Nephron (organoid): ENCODE measurements at regions not wholly inside any gene's neighbourhood (a gene's known extent, or its start where the extent isn't known, plus 50 kb on each side); places are given as distances from the start of the nearest gene placed in this dataset.
"Not testable (repeated sequence)": the region's sequence is repeated elsewhere in the genome, so short reads cannot be mapped to it uniquely, and the experiment has no call there.

Source experiments
- H3K27ac Mint-ChIP-seq, 3 experiments: 2 replicates each; pipeline ENCODE4 v1.8.0; 2020; ENCODE audit warnings: mixed read lengths in 3 of 3, mild to moderate bottlenecking in 2 of 3, moderate library complexity in 1 of 3
- H3K27me3 Mint-ChIP-seq: 2 replicates; pipeline ENCODE4 v1.8.0; 2021; ENCODE audit warnings: low read depth, mild to moderate bottlenecking, moderate library complexity, mixed read lengths
- H3K36me3 Mint-ChIP-seq: 2 replicates; pipeline ENCODE4 v1.8.0; 2020; ENCODE audit warnings: low read depth, mixed read lengths
- H3K4me1 Mint-ChIP-seq: 2 replicates; pipeline ENCODE4 v1.8.0; 2020; ENCODE audit warnings: mixed read lengths
- H3K4me3 Mint-ChIP-seq, 3 experiments: 2 replicates each; pipeline ENCODE4 v1.8.0; 2020; ENCODE audit warnings: mild to moderate bottlenecking in 3 of 3, mixed read lengths in 3 of 3, moderate library complexity in 2 of 3
- H3K9me3 Mint-ChIP-seq: 2 replicates; pipeline ENCODE4 v1.8.0; 2020; ENCODE audit warnings: mixed read lengths
- TF ChIP-seq, protein P1 (sequence below), 3 experiments: fragments of 200-600 bp; sonication (generic); IDR thresholded peaks; one replicate each; pipeline ENCODE4 v1.5.0; 2021; ENCODE audit warnings: antibody characterized with exemption in 3 of 3; ENCODE audit not compliant: unreplicated experiment in 3 of 3

DNA sequence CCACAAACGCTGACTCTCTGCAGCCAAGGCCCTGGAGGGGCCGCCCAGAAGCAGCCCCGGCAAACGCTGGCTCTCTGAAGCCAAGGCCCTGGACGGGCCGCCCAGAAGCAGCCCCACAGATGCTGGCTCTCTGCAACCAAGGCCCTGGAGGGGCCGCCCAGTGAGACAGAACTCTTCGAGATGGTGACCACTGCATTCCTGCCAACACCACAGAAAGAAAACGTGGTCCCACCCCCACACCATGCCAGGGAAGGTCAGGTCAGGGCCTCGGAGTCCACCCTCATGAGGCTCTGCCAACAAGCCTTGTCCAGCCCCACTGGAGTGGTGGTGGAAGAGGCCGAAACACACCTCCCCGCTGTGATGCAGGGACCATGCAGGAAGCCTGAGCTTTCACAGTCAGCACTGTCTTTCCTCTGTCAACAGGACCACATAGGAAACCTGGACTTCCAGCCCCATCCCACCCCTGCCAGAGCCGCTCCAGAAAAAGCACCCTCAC, 97.5 kb downstream of the DLL1 start:
- TF ChIP-seq, protein P1, sequence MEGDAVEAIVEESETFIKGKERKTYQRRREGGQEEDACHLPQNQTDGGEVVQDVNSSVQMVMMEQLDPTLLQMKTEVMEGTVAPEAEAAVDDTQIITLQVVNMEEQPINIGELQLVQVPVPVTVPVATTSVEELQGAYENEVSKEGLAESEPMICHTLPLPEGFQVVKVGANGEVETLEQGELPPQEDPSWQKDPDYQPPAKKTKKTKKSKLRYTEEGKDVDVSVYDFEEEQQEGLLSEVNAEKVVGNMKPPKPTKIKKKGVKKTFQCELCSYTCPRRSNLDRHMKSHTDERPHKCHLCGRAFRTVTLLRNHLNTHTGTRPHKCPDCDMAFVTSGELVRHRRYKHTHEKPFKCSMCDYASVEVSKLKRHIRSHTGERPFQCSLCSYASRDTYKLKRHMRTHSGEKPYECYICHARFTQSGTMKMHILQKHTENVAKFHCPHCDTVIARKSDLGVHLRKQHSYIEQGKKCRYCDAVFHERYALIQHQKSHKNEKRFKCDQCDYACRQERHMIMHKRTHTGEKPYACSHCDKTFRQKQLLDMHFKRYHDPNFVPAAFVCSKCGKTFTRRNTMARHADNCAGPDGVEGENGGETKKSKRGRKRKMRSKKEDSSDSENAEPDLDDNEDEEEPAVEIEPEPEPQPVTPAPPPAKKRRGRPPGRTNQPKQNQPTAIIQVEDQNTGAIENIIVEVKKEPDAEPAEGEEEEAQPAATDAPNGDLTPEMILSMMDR (IDR thresholded peaks at IDR 0.05; ENCODE audit: unreplicated experiment in 3 of 3): no peak
- peaks cover 15% of the 10 kb centered on the region for H3K27me3 Mint-ChIP-seq
- peaks cover 21% of the 10 kb centered on the region for H3K36me3 Mint-ChIP-seq
- peaks cover 4% of the 10 kb centered on the region for H3K4me1 Mint-ChIP-seq
- no peak overlapping the region for H3K27ac Mint-ChIP-seq
- H3K9me3 Mint-ChIP-seq: peaks cover 41% of the 10 kb centered on the region
- no peak overlapping the region for H3K4me3 Mint-ChIP-seq

DNA sequence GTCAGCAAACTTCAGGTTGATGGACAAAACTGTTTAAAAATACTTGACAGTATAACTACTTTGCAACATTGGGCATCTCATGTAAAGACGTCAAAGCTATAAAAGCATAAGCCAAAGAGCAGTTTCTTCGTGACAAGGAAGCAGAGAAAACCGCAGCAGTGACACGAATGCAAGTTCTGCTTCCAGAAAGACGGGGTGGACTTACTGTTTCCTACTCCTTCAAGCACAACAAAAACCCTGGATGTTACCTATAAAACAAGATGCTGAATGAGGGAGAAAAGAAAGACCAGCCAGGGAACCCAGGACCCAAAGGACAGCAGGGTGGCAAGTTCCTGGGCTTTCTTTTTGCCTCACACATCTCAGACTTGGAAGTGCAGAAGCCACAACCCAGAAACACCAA, 98.0 kb downstream of the DLL1 start:
- Mint-ChIP-seq H3K27ac (no peak overlapping the region), H3K9me3 (peaks cover 41% of the 10 kb centered on the region), H3K36me3 (peaks cover 21% of the 10 kb centered on the region)

DNA sequence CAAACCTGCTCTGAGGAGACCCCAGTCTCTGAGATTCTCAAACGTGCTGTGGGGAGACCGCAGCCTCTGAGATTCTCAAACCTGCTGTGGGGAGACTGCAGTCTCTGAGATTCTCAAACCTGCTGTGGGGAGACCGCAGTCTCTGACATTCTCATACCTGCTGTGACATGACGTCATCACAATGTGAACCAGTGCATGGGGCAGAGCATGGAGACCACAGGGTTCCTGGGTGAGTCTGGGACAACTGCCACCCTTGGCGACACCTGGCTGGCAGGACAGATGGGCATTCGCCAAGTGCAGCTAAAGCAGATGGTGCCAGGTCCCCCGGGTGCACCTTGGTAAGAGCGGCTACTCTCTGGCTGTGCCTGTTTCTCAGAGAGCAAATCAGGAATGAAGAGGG, 98.8 kb downstream of the DLL1 start:
- peaks cover 21% of the 10 kb centered on the region for H3K36me3 Mint-ChIP-seq
- not testable (repeated sequence) for H3K27ac Mint-ChIP-seq, H3K4me1 Mint-ChIP-seq, H3K4me3 Mint-ChIP-seq
- H3K9me3 Mint-ChIP-seq: peaks cover 36% of the 10 kb centered on the region
- peaks cover 15% of the 10 kb centered on the region for H3K27me3 Mint-ChIP-seq

More for the DNA sequence above, 98.0 kb downstream of the DLL1 start:
- H3K4me3 Mint-ChIP-seq: no peak overlapping the region
- TF ChIP-seq, protein P1 (IDR thresholded peaks at IDR 0.05; ENCODE audit: unreplicated experiment in 3 of 3): no peak
- H3K4me1 Mint-ChIP-seq: no peaks in the 10 kb centered on the region
- H3K27me3 Mint-ChIP-seq: peaks cover 15% of the 10 kb centered on the region

DNA sequence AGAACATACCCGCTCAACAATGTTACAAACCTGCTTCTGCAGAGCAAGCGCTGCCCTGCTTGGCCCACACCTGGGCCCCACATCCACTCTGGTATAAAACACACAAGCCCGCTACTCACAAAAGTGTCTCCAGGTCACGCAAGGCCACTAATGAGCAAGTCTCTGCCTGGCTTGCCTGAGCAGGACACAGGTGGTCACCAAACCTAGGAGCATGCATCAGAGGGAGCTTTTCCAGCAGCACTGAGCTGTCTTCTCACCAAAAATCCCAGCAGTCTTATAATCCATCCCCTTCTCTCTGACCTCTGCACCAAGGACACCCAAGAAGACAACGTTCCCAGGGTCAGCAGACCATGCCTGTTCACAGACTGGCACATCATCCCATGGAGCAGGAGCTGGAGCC, 100.8 kb downstream of the DLL1 start:
- peaks cover 12% of the 10 kb centered on the region for H3K36me3 Mint-ChIP-seq
- no peaks in the 10 kb centered on the region for H3K4me1 Mint-ChIP-seq
- H3K27ac Mint-ChIP-seq: no peak overlapping the region
- H3K9me3 Mint-ChIP-seq: peaks cover 16% of the 10 kb centered on the region
- H3K27me3 Mint-ChIP-seq: peaks cover 15% of the 10 kb centered on the region
- H3K4me3 Mint-ChIP-seq: no peak overlapping the region
- TF ChIP-seq, protein P1 (IDR thresholded peaks at IDR 0.05; ENCODE audit: unreplicated experiment in 3 of 3): no peak

DNA sequence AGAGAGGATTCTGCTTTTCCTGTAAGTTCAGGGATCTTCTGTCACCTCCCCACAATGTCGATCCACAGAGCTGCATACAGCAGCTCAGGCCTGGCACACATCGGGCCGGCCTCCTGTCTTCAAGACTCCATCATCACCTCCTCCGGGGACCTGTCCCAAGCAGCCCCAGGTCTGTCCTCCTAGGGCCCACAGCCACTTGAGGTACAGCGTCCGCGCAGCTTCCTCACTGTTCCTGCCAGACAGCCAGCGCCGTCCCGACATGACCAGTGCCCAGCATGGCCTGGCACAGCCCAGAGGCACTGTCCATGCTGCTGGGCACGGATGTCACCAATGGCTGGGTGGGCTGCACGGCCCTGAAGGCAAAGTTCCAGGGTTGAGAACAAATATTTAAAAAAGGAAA, 101.6 kb downstream of the DLL1 start:
- Mint-ChIP-seq H3K27me3 (peaks cover 16% of the 10 kb centered on the region), H3K27ac (no peak overlapping the region), H3K9me3 (peaks cover 10% of the 10 kb centered on the region), H3K36me3 (peaks cover 7% of the 10 kb centered on the region), H3K4me1 (no peaks in the 10 kb centered on the region), H3K4me3 (no peak overlapping the region)
- TF ChIP-seq, protein P1 (IDR thresholded peaks at IDR 0.05; ENCODE audit: unreplicated experiment in 3 of 3): no peak

DNA sequence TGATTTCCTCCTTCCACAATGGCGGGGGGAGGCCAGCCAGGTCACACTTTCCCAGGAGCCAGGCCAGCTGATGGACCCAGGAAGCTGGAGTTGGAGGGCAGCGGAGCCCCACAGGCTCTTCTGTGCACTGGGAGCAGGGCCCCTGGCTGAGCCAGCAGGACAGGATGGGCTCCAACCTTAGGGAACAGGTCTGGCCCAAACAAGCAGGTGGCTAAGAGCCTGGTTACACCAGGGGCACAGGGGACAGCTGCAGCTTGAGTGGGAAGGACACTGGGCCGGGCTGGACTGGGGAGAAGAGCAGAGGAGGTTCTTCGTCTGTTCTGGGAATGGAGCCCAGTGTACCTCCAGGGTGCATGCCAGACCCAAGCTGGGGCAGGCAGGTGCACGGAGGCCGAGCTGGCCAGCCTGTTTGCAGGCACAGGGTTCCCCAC, 102.3 kb downstream of the DLL1 start:
- peaks cover 18% of the 10 kb centered on the region for H3K27me3 Mint-ChIP-seq
- peaks cover 1% of the 10 kb centered on the region for H3K4me1 Mint-ChIP-seq
- H3K4me3 Mint-ChIP-seq: no peak overlapping the region
- peaks cover 5% of the 10 kb centered on the region for H3K9me3 Mint-ChIP-seq
- TF ChIP-seq, protein P1 (IDR thresholded peaks at IDR 0.05; ENCODE audit: unreplicated experiment in 3 of 3): no peak
- peaks cover 3% of the 10 kb centered on the region for H3K36me3 Mint-ChIP-seq
- no peak overlapping the region for H3K27ac Mint-ChIP-seq
